Smooth muscle cell (in vitro differentiated cells): ENCODE measurements at regions not wholly inside any gene's neighbourhood (a gene's known extent, or its start where the extent isn't known, plus 50 kb on each side); places are given as distances from the start of the nearest gene placed in this dataset.

Source experiments
- DNase-seq: peaks from one replicate; lab custom pipeline; 2025; ENCODE audit not compliant: unreplicated experiment; lab: John Stamatoyannopoulos, UW
- H2AFZ ChIP-seq: fragments of 200-600 bp; sonication (generic); 2 replicates; pipeline ENCODE4 v1.6.0; 2016; ENCODE audit warnings: antibody characterized with exemption, low read depth, mild to moderate bottlenecking
- H3F3A ChIP-seq: fragments of 200-600 bp; sonication (generic); 2 replicates; pipeline ENCODE4 v1.6.0; 2017; ENCODE audit warnings: antibody characterized with exemption, low read depth
- H3K27ac ChIP-seq: fragments of 200-600 bp; sonication (generic); 2 replicates; pipeline ENCODE4 v1.5.1; 2016; ENCODE audit warnings: low read depth, mild to moderate bottlenecking
- H3K27me3 ChIP-seq: fragments of 200-600 bp; sonication (generic); 2 replicates; pipeline ENCODE4 v1.6.1; 2016; ENCODE audit warnings: low read depth, mild to moderate bottlenecking
- H3K36me3 ChIP-seq: fragments of 200-600 bp; sonication (generic); 2 replicates; pipeline ENCODE4 v1.5.1; 2016; ENCODE audit warnings: low read depth
- H3K4me1 ChIP-seq: fragments of 200-600 bp; sonication (generic); 2 replicates; pipeline ENCODE4 v1.5.1; 2016; ENCODE audit warnings: low read depth
- H3K4me2 ChIP-seq: fragments of 200-600 bp; sonication (generic); 2 replicates; pipeline ENCODE4 v1.6.0; 2016; ENCODE audit warnings: mild to moderate bottlenecking
- H3K4me3 ChIP-seq: fragments of 200-600 bp; sonication (generic); 2 replicates; pipeline ENCODE4 v1.5.1; 2016; ENCODE audit warnings: mild to moderate bottlenecking
- H3K79me2 ChIP-seq: fragments of 200-600 bp; sonication (generic); 2 replicates; pipeline ENCODE4 v1.6.0; 2016; ENCODE audit warnings: low read depth, mild to moderate bottlenecking
- H3K9ac ChIP-seq: fragments of 200-600 bp; sonication (generic); 2 replicates; pipeline ENCODE4 v1.6.0; 2016; ENCODE audit warnings: low read depth
- H3K9me3 ChIP-seq: fragments of 200-600 bp; sonication (generic); replicated peaks from 2 replicates; pipeline ENCODE4 v1.5.1; 2016; ENCODE audit warnings: low read depth
- H4K20me1 ChIP-seq: fragments of 200-600 bp; sonication (generic); 2 replicates; pipeline ENCODE4 v1.6.0; 2016; ENCODE audit warnings: low read depth
- WGBS: methylation state at CpG from one replicate; pipeline ENCODE4 v1.1.7; 2016; ENCODE audit warnings: low lambda C conversion rate; 5-methylcytosine and 5-hydroxymethylcytosine counted together
- TF ChIP-seq, protein P1 (sequence below): fragments of 200-600 bp; sonication (generic); IDR thresholded peaks from 2 replicates; pipeline ENCODE4 v1.5.1; 2017; ENCODE audit warnings: borderline replicate concordance, mild to moderate bottlenecking, antibody characterized with exemption; ENCODE audit not compliant: insufficient read depth, poor library complexity, severe bottlenecking

DNA sequence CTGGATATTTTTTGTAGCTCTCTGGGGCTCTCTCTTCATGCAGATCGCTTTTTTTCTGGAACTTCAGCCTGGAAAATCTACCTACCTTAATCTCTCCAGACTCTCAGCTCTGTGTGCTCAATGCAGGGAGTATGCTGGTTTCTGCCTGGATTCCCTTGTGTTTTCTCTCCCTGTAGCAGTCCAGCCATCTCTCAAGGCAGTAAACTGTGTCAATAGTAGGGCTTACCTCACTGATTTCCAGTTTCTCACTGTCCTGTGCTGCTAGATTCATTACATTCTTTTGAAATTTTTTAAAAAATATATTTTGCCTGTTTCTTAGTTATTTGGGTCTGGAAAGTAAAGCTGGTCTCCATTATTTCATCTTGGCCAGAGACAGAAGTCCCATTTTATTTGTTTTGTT lies 951.4 kb downstream of the NR2F1-AS1 start:
- DNase-seq = no peak
- Histone ChIP-seq H3K9me3 (no peaks in the 10 kb centered on the region), H3K36me3 (no peaks in the 10 kb centered on the region), H4K20me1 (no peaks in the 10 kb centered on the region), H2AFZ (no peak overlapping the region), H3K79me2 (no peaks in the 10 kb centered on the region), H3K4me3 (no peak overlapping the region), H3K4me2 (no peak overlapping the region), H3K9ac (no peak overlapping the region), H3K27ac (no peak overlapping the region), H3K4me1 (peaks cover 4% of the 10 kb centered on the region), H3K27me3 (no peaks in the 10 kb centered on the region), H3F3A (no peaks in the 10 kb centered on the region)
- 91% methylated on average over 1 of the region's 1 CpG for WGBS
- TF ChIP-seq, protein P1, sequence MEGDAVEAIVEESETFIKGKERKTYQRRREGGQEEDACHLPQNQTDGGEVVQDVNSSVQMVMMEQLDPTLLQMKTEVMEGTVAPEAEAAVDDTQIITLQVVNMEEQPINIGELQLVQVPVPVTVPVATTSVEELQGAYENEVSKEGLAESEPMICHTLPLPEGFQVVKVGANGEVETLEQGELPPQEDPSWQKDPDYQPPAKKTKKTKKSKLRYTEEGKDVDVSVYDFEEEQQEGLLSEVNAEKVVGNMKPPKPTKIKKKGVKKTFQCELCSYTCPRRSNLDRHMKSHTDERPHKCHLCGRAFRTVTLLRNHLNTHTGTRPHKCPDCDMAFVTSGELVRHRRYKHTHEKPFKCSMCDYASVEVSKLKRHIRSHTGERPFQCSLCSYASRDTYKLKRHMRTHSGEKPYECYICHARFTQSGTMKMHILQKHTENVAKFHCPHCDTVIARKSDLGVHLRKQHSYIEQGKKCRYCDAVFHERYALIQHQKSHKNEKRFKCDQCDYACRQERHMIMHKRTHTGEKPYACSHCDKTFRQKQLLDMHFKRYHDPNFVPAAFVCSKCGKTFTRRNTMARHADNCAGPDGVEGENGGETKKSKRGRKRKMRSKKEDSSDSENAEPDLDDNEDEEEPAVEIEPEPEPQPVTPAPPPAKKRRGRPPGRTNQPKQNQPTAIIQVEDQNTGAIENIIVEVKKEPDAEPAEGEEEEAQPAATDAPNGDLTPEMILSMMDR = no peak

DNA sequence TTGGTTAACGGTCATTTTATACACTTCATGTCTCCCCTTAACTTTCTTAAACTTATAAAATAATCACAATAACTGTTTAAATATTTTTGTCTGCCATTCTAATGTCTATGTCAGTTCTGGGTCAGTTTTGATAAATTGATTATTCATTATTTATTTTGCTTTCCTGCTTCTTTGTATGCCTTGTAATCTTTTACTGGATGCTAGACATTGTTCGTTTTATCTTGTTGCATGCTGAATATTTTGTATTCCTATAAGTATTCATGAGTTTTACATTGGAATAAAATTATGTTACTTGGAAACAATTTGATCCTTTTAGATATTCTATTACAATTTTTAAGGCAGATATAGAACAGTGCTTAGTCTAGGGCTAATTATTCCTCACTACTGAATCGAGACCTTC lies 952.0 kb downstream of the NR2F1-AS1 start:
- WGBS = 93% methylated on average over 3 of the region's 3 CpGs
- H3K79me2 ChIP-seq = no peaks in the 10 kb centered on the region
- no peak for DNase-seq
- H3K36me3 ChIP-seq = no peaks in the 10 kb centered on the region
- no peak overlapping the region for H3K4me2 ChIP-seq
- no peak overlapping the region for H2AFZ ChIP-seq
- no peaks in the 10 kb centered on the region for H3K27me3 ChIP-seq
- H3K4me1 ChIP-seq = peaks cover under 1% of the 10 kb centered on the region
- H4K20me1 ChIP-seq = no peaks in the 10 kb centered on the region
- TF ChIP-seq, protein P1 = no peak
- no peaks in the 10 kb centered on the region for H3K9me3 ChIP-seq
- no peak overlapping the region for H3K4me3 ChIP-seq
- H3K27ac ChIP-seq = no peak overlapping the region
- no peak overlapping the region for H3K9ac ChIP-seq
- H3F3A ChIP-seq = no peaks in the 10 kb centered on the region

DNA sequence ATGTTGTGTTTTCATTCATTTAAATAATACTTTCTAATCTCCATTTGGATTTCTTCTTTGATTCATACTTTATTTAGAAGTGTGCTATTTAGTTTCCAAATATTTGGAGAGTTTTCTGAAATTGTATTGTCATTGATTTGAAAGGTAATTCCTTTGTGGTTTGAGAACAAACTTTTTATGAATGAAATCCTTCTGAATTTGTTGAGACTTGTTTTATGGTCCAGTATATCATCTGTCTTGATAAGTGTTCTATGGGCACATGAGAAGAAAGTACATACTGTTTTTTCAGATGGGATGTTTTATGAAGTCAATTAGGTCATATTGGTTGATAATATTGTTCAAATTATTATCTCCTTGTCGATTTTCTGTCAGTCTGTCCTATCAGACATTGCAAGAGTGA lies 953.8 kb downstream of the NR2F1-AS1 start:
- Histone ChIP-seq H3K36me3 (no peaks in the 10 kb centered on the region), H3K9ac (no peak overlapping the region), H3K79me2 (no peaks in the 10 kb centered on the region), H4K20me1 (no peaks in the 10 kb centered on the region), H3F3A (no peaks in the 10 kb centered on the region), H3K4me2 (no peak overlapping the region), H3K27me3 (no peaks in the 10 kb centered on the region), H2AFZ (no peak overlapping the region), H3K27ac (no peak overlapping the region), H3K9me3 (no peaks in the 10 kb centered on the region), H3K4me3 (no peak overlapping the region), H3K4me1 (no peaks in the 10 kb centered on the region)
- 83% methylated on average over 1 of the region's 1 CpG for WGBS
- no peak for DNase-seq
- TF ChIP-seq, protein P1 = no peak

DNA sequence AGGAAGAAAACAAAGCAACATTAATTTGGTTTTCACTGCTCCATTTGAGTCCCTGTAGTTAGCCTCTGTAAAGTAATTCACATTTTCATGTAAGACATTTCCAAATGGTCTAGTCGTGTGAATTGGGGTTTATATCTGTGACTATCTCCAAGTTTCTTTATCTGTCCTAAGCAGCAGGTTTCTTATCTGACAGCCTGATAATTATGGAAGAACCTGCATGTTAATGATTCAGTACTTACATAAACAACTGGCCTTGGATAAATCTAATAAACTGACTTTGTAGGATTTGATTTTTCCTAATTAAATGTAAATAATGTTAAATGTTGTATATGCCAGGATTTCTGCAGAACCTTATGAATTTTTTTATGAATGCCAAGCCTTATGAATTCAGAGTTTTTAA lies 964.9 kb downstream of the NR2F1-AS1 start:
- Histone ChIP-seq H3K9ac (no peak overlapping the region), H3K9me3 (no peaks in the 10 kb centered on the region), H3K36me3 (no peaks in the 10 kb centered on the region), H3K27me3 (no peaks in the 10 kb centered on the region), H3K4me1 (no peaks in the 10 kb centered on the region), H4K20me1 (no peaks in the 10 kb centered on the region), H3K4me3 (no peak overlapping the region), H2AFZ (no peak overlapping the region), H3K79me2 (no peaks in the 10 kb centered on the region), H3K4me2 (no peak overlapping the region), H3K27ac (no peak overlapping the region), H3F3A (no peaks in the 10 kb centered on the region)
- DNase-seq = no peak
- TF ChIP-seq, protein P1 = no peak
- 55% methylated on average over 1 of the region's 1 CpG for WGBS
